Esophagus muscularis mucosa (tissue), 3 donors: ENCODE measurements at regions not wholly inside any gene's neighbourhood (a gene's known extent, or its start where the extent isn't known, plus 50 kb on each side); places are given as distances from the start of the nearest gene placed in this dataset.

Experiments used
- CTCF ChIP-seq, 3 experiments: fragments of 200-600 bp in 2 of 3; fragments of 450-650 bp in 1 of 3; sonication (generic) in 2 of 3; IDR thresholded peaks; one replicate each; pipeline ENCODE4 v1.5.1; 2017 to 2019; ENCODE audit warnings: antibody characterized with exemption in 3 of 3, mild to moderate bottlenecking in 2 of 3, moderate library complexity in 1 of 3
- POLR2A ChIP-seq: fragments of 450-650 bp; IDR thresholded peaks from one replicate; pipeline ENCODE4 v1.6.1; 2017; ENCODE audit warnings: antibody characterized with exemption, moderate library complexity, mild to moderate bottlenecking, low read depth
- POLR2AphosphoS5 ChIP-seq, 2 donors: sonication (generic); formaldehyde crosslinking; IDR thresholded peaks; one replicate each; pipeline ENCODE4 v1.6.1; 2017; ENCODE audit warnings: antibody characterized with exemption in 2 of 2

DNA sequence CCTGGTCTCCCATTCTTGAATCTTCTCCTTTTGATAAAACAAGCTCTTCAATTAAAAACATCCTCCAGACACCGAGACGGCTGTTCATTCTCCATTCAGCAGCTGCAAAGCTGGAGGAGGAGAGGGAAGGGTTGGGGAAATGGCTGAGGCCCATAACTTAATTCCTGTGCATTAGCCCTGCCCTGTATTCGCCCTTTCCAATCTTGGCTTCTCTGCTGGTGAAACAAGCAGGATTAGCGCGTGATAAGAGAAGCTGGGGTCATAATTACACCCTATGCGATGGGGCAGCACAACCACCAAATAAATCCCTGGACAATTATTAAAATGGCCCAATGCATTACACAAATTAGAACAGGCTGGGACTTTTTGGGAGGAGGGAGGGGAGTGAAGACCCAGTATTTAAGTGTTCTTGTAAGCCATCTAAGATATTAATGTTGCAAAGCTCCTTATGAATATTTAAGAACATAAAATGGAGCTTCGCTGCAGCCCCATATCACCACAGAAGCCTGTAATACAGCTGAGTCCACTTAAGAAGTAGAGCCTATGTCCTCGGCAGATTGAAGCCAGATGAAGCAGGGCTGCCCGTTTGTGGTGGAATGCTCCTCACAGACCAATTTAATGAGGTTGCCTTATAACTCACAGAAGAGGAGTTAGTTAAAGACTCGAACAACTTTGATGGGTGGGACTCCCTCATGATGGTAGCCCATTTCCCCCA lies 176.6 kb upstream of the SKOR2 start:
- no peak for TF ChIP-seq CTCF (IDR thresholded peaks at IDR 0.05)
- TF ChIP-seq POLR2AphosphoS5 (IDR thresholded peaks at IDR 0.05), result no peak
- no peak for TF ChIP-seq POLR2A
